ENCODE measurements at regions not wholly inside any gene's neighbourhood (a gene's known extent, or its start where the extent isn't known, plus 50 kb on each side); places are given as distances from the start of the nearest gene placed in this dataset.

DNA sequence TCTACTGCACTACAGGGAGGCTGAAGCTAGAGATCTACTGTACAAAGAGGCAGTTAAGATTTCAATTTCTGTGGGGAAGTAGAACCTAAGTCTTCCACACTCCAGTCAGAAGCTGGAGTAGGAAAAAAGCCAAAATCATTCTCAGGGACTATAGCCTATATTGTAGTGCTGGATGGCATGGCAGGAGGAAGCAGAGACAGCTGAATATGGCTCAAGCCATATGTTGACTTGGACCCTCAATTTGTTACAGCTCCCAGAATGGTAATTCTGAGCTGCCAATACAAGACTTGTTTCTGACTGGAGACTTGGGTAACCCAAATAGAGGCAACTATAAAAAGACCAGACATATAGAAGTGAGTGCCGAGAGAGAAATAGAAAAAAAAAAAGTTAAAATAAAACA is 200.6 kb downstream of the PTBP2 start:
- H3K4me1 ChIP-seq (ENCODE audit: control insufficient read depth, insufficient read depth, low read length, unreplicated experiment) = no peaks in the 10 kb centered on the region
- no peaks in the 10 kb centered on the region for H3K27me3 ChIP-seq (ENCODE audit: insufficient read depth, low read length)
- no peaks in the 10 kb centered on the region for H3K36me3 ChIP-seq (ENCODE audit: insufficient read depth, low read length)
- H3K4me3 ChIP-seq (ENCODE audit: low read depth, low read length) = no peak overlapping the region
- H3K79me2 ChIP-seq (ENCODE audit: control insufficient read depth, insufficient read depth, low read length, unreplicated experiment) = no peaks in the 10 kb centered on the region
- no peak overlapping the region for H2AFZ ChIP-seq (ENCODE audit: low read length, unreplicated experiment)
- no peak overlapping the region for H3K27ac ChIP-seq (ENCODE audit: low read depth, low read length)

DNA sequence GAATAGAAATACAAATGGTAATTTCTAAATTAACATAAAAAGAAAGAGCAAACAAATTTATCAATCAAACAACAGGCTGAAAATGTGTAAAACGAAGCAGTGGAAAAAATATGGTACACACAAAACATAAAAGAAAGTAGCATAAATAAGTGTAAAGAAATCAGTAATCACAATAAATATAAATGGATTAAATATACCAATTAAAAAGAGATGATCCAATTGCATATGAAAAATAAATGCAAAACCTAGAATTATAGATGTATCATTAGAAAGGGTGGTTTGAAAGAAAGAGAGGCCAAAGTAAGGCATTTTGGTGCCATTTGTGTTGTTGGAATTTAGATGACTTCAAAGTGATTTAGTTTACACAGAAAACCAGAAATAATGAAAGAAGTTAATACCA is 202.2 kb downstream of the PTBP2 start:
- no peak overlapping the region for H3K4me3 ChIP-seq (ENCODE audit: low read depth, low read length)
- no peaks in the 10 kb centered on the region for H3K79me2 ChIP-seq (ENCODE audit: control insufficient read depth, insufficient read depth, low read length, unreplicated experiment)
- no peaks in the 10 kb centered on the region for H3K4me1 ChIP-seq (ENCODE audit: control insufficient read depth, insufficient read depth, low read length, unreplicated experiment)
- no peaks in the 10 kb centered on the region for H3K27me3 ChIP-seq (ENCODE audit: insufficient read depth, low read length)
- no peak overlapping the region for H2AFZ ChIP-seq (ENCODE audit: low read length, unreplicated experiment)
- no peak overlapping the region for H3K27ac ChIP-seq (ENCODE audit: low read depth, low read length)
- no peaks in the 10 kb centered on the region for H3K36me3 ChIP-seq (ENCODE audit: insufficient read depth, low read length)

GRCh38 chr1:96926176-96926575 is 204.6 kb downstream of the PTBP2 start:
- Histone ChIP-seq H3K4me3 (ENCODE audit: low read depth, low read length) (no peak overlapping the region), H3K79me2 (ENCODE audit: control insufficient read depth, insufficient read depth, low read length, unreplicated experiment) (no peaks in the 10 kb centered on the region), H3K27ac (ENCODE audit: low read depth, low read length) (no peak overlapping the region), H3K4me1 (ENCODE audit: control insufficient read depth, insufficient read depth, low read length, unreplicated experiment) (no peaks in the 10 kb centered on the region), H2AFZ (ENCODE audit: low read length, unreplicated experiment) (no peak overlapping the region), H3K27me3 (ENCODE audit: insufficient read depth, low read length) (no peaks in the 10 kb centered on the region), H3K36me3 (ENCODE audit: insufficient read depth, low read length) (no peaks in the 10 kb centered on the region)

DNA sequence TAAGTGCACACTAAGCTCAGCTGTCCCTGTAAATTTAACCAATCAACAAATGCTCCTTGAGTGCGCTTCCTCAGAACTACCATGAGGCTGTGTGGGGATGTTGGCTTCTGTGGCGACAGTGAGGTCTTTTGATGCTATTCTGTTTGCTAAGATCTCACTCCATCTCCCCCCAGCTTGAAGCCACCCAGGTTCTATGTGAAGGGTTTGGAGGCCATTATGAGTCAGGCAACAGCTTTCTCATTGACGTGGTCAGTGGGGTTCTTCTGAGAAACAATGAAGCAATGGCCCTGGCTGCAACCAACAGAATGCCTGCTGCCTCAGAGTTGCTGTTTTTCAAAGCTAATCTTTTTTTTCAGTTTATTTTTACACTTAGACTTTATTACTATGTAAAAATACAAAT is 205.5 kb downstream of the PTBP2 start:
- Histone ChIP-seq H3K27ac (ENCODE audit: low read depth, low read length) (no peak overlapping the region), H2AFZ (ENCODE audit: low read length, unreplicated experiment) (no peak overlapping the region), H3K79me2 (ENCODE audit: control insufficient read depth, insufficient read depth, low read length, unreplicated experiment) (no peaks in the 10 kb centered on the region), H3K36me3 (ENCODE audit: insufficient read depth, low read length) (no peaks in the 10 kb centered on the region), H3K4me1 (ENCODE audit: control insufficient read depth, insufficient read depth, low read length, unreplicated experiment) (no peaks in the 10 kb centered on the region), H3K4me3 (ENCODE audit: low read depth, low read length) (no peak overlapping the region), H3K27me3 (ENCODE audit: insufficient read depth, low read length) (no peaks in the 10 kb centered on the region)

- Histone ChIP-seq H3K36me3 (ENCODE audit: insufficient read depth, low read length) (no peaks in the 10 kb centered on the region), H3K27me3 (ENCODE audit: insufficient read depth, low read length) (no peaks in the 10 kb centered on the region), H2AFZ (ENCODE audit: low read length, unreplicated experiment) (no peak overlapping the region), H3K79me2 (ENCODE audit: control insufficient read depth, insufficient read depth, low read length, unreplicated experiment) (no peaks in the 10 kb centered on the region), H3K4me1 (ENCODE audit: control insufficient read depth, insufficient read depth, low read length, unreplicated experiment) (no peaks in the 10 kb centered on the region), H3K27ac (ENCODE audit: low read depth, low read length) (no peak overlapping the region), H3K4me3 (ENCODE audit: low read depth, low read length) (no peak overlapping the region)
Measured at GRCh38 chr1:96931136-96931535, 209.6 kb downstream of the PTBP2 start.

DNA sequence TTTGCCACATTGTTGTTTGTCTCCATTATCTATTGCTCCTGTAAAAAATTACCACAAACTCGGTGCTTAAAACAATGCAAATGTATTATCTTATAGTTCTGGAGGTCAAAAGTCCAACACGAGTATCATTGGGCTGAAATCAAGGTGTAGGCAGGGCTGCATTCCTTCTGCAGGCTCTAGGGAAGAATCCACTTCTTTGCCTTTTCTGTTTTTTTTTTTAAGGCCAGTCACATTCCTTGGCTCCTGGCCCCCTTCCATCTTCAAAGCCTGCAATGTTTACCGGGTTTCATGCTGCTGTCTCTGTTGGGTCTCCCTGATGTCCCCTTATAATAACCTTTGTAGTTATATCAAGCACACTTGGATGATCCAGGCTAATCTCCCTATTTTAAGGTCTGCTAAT is 212.7 kb downstream of the PTBP2 start:
- no peak overlapping the region for H3K27ac ChIP-seq (ENCODE audit: low read depth, low read length)
- no peak overlapping the region for H2AFZ ChIP-seq (ENCODE audit: low read length, unreplicated experiment)
- H3K36me3 ChIP-seq (ENCODE audit: insufficient read depth, low read length) = no peaks in the 10 kb centered on the region
- H3K79me2 ChIP-seq (ENCODE audit: control insufficient read depth, insufficient read depth, low read length, unreplicated experiment) = no peaks in the 10 kb centered on the region
- H3K27me3 ChIP-seq (ENCODE audit: insufficient read depth, low read length) = no peaks in the 10 kb centered on the region
- no peak overlapping the region for H3K4me3 ChIP-seq (ENCODE audit: low read depth, low read length)
- H3K4me1 ChIP-seq (ENCODE audit: control insufficient read depth, insufficient read depth, low read length, unreplicated experiment) = no peaks in the 10 kb centered on the region

DNA sequence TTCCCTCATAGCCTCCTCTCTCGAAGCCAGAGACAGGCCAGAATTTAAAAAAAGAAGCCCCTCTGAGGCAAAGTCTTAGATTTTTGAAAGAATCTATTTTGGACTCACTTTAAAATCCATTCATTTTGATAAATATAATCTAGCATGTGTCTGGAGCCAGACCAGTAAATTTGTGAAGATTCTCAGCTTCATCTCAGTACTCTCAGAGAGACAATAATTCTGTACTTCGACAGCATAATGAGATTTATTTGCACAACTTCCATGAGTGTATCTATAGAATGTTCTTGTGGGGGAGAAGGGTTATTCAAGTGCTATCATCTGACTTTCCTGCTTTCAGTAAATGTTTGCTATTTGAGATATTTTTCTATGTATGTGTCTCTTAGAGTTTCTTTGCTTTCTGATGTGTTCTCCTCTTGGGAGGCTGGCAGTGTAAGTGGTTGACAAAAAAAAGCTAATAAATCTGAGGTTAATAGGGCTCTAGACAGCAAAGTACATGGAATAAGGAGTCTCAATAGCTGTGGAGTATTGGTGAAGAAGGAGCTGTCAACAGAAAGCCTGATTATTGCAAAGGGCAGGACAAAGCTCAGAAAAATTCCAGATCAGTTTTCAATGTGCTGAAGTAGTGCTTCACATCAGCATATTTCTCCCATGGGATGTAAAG is 223.0 kb downstream of the PTBP2 start:
- no peaks in the 10 kb centered on the region for H3K4me1 ChIP-seq (ENCODE audit: control insufficient read depth, insufficient read depth, low read length, unreplicated experiment)
- H2AFZ ChIP-seq (ENCODE audit: low read length, unreplicated experiment) = no peak overlapping the region
- H3K36me3 ChIP-seq (ENCODE audit: insufficient read depth, low read length) = no peaks in the 10 kb centered on the region
- no peaks in the 10 kb centered on the region for H3K79me2 ChIP-seq (ENCODE audit: control insufficient read depth, insufficient read depth, low read length, unreplicated experiment)
- no peaks in the 10 kb centered on the region for H3K27me3 ChIP-seq (ENCODE audit: insufficient read depth, low read length)
- H3K4me3 ChIP-seq (ENCODE audit: low read depth, low read length) = no peak overlapping the region
- H3K27ac ChIP-seq (ENCODE audit: low read depth, low read length) = no peak overlapping the region

GRCh38 chr1:96945509-96946084 is 224.0 kb downstream of the PTBP2 start:
- H3K4me1 ChIP-seq (ENCODE audit: control insufficient read depth, insufficient read depth, low read length, unreplicated experiment) = no peaks in the 10 kb centered on the region
- H3K27ac ChIP-seq (ENCODE audit: low read depth, low read length) = no peak overlapping the region
- no peak overlapping the region for H3K4me3 ChIP-seq (ENCODE audit: low read depth, low read length)
- H3K79me2 ChIP-seq (ENCODE audit: control insufficient read depth, insufficient read depth, low read length, unreplicated experiment) = no peaks in the 10 kb centered on the region
- no peak overlapping the region for H2AFZ ChIP-seq (ENCODE audit: low read length, unreplicated experiment)
- no peaks in the 10 kb centered on the region for H3K36me3 ChIP-seq (ENCODE audit: insufficient read depth, low read length)
- no peaks in the 10 kb centered on the region for H3K27me3 ChIP-seq (ENCODE audit: insufficient read depth, low read length)

- Histone ChIP-seq H3K36me3 (ENCODE audit: insufficient read depth, low read length) (no peaks in the 10 kb centered on the region), H3K4me1 (ENCODE audit: control insufficient read depth, insufficient read depth, low read length, unreplicated experiment) (no peaks in the 10 kb centered on the region)
Measured at GRCh38 chr1:96955307-96956012, 233.9 kb downstream of the PTBP2 start.

DNA sequence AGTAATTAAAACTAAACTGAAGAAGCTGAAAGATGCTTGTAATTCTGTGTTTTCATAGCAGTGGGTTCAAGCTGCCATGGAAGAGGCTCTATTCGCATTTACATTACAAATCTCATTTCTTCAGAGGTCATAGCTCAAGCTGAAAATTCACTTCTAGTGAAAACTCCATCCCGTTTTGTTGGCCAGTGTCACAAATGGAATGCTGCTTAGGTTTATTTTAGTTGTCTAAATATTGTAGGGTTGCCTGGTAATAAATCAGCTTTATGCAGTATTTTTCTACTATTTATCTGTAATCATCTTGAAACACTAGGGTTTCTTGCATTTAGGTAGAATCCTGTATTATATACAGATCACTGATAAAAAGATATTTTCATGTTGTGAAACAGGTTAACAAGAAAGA is 240.6 kb downstream of the PTBP2 start:
- no peak overlapping the region for H2AFZ ChIP-seq (ENCODE audit: low read length, unreplicated experiment)
- no peaks in the 10 kb centered on the region for H3K27me3 ChIP-seq (ENCODE audit: insufficient read depth, low read length)
- H3K4me1 ChIP-seq (ENCODE audit: control insufficient read depth, insufficient read depth, low read length, unreplicated experiment) = no peaks in the 10 kb centered on the region
- no peak overlapping the region for H3K27ac ChIP-seq (ENCODE audit: low read depth, low read length)
- no peaks in the 10 kb centered on the region for H3K79me2 ChIP-seq (ENCODE audit: control insufficient read depth, insufficient read depth, low read length, unreplicated experiment)
- no peaks in the 10 kb centered on the region for H3K36me3 ChIP-seq (ENCODE audit: insufficient read depth, low read length)
- no peak overlapping the region for H3K4me3 ChIP-seq (ENCODE audit: low read depth, low read length)

More at GRCh38 chr1:96955307-96956012, 233.9 kb downstream of the PTBP2 start:
- no peak overlapping the region for H3K4me3 ChIP-seq (ENCODE audit: low read depth, low read length)
- H3K27ac ChIP-seq (ENCODE audit: low read depth, low read length) = no peak overlapping the region
- no peaks in the 10 kb centered on the region for H3K79me2 ChIP-seq (ENCODE audit: control insufficient read depth, insufficient read depth, low read length, unreplicated experiment)
- H3K27me3 ChIP-seq (ENCODE audit: insufficient read depth, low read length) = no peaks in the 10 kb centered on the region
- H2AFZ ChIP-seq (ENCODE audit: low read length, unreplicated experiment) = no peak overlapping the region

- peak overlapping the region; percentile 7 for H2AFZ ChIP-seq (ENCODE audit: low read length, unreplicated experiment)
- no peak overlapping the region for H3K27ac ChIP-seq (ENCODE audit: low read depth, low read length)
Measured at GRCh38 chr1:96962751-96963211, 241.2 kb downstream of the PTBP2 start.

More at GRCh38 chr1:96962751-96963211, 241.2 kb downstream of the PTBP2 start:
- Histone ChIP-seq H3K4me3 (ENCODE audit: low read depth, low read length) (no peak overlapping the region), H3K36me3 (ENCODE audit: insufficient read depth, low read length) (no peaks in the 10 kb centered on the region), H3K27me3 (ENCODE audit: insufficient read depth, low read length) (no peaks in the 10 kb centered on the region), H3K79me2 (ENCODE audit: control insufficient read depth, insufficient read depth, low read length, unreplicated experiment) (no peaks in the 10 kb centered on the region), H3K4me1 (ENCODE audit: control insufficient read depth, insufficient read depth, low read length, unreplicated experiment) (no peaks in the 10 kb centered on the region)

Measured in ACC112 (cell line).